Prostate gland (tissue), 2 donors: ENCODE measurements at regions not wholly inside any gene's neighbourhood (a gene's known extent, or its start where the extent isn't known, plus 50 kb on each side); places are given as distances from the start of the nearest gene placed in this dataset.

Source experiments
- DNase-seq: peaks from one replicate; pipeline ENCODE4 v3.0.0-alpha.2; 2019; ENCODE audit warnings: low spot score
- H3K27ac ChIP-seq, 2 donors: fragments of 200-600 bp; sonication (generic); 2 replicates each; pipeline ENCODE4 v1.5.1; 2017 to 2019
- H3K27me3 ChIP-seq: fragments of 200-600 bp; sonication (generic); replicated peaks from 2 replicates; pipeline ENCODE4 v1.5.1; 2019; ENCODE audit not compliant: insufficient read depth
- H3K36me3 ChIP-seq, 2 donors: fragments of 200-600 bp; sonication (generic); 1 replicate in 1 of 2; 2 replicates in 1 of 2; pipeline versions ENCODE4 v1.5.1 to v1.8.1; 2017 to 2019
- H3K4me1 ChIP-seq: fragments of 200-600 bp; sonication (generic); replicated peaks from 2 replicates; pipeline ENCODE4 v1.5.1; 2019
- H3K4me3 ChIP-seq, 2 donors: fragments of 200-600 bp; sonication (generic); 2 replicates each; pipeline ENCODE4 v1.5.1; 2017 to 2019
- H3K9me3 ChIP-seq: fragments of 200-600 bp; sonication (generic); 2 replicates; pipeline ENCODE4 v1.5.1; 2017
- CTCF ChIP-seq, 4 experiments: fragments of 200-600 bp in 2 of 4; fragments of 450-650 bp in 2 of 4; sonication (generic) in 2 of 4; IDR thresholded peaks; 1 replicate in 3 of 4; 2 replicates in 1 of 4; pipeline ENCODE4 v1.5.1; 2016 to 2019; ENCODE audit warnings: antibody characterized with exemption in 4 of 4, mild to moderate bottlenecking in 2 of 4, moderate library complexity in 2 of 4
- POLR2A ChIP-seq: fragments of 450-650 bp; IDR thresholded peaks from one replicate; pipeline ENCODE4 v1.6.1; 2016; ENCODE audit warnings: antibody characterized with exemption, mild to moderate bottlenecking
- POLR2AphosphoS5 ChIP-seq: sonication (generic); formaldehyde crosslinking; IDR thresholded peaks from one replicate; pipeline ENCODE4 v1.6.1; 2017; ENCODE audit warnings: antibody characterized with exemption
- WGBS: methylation state at CpG from one replicate; pipeline ENCODE4 v1.1.5; 2018; 5-methylcytosine and 5-hydroxymethylcytosine counted together
- intact Hi-C: fragments of 100-400 bp; cut with DNase I; formaldehyde crosslinking; loops from one replicate; pipeline ENCODE4 v1.14.2; 2022

GRCh38 chr13:105196052-105196451, 1339.4 kb downstream of the EFNB2 start:
- no peaks in the 10 kb centered on the region for H3K9me3 ChIP-seq
- intact Hi-C loops: no loop called here
- H3K4me1 ChIP-seq: no peaks in the 10 kb centered on the region
- H3K27me3 ChIP-seq: no peaks in the 10 kb centered on the region
- no peak overlapping the region for H3K27ac ChIP-seq
- no peak overlapping the region for H3K4me3 ChIP-seq
- H3K36me3 ChIP-seq: no peaks in the 10 kb centered on the region
- 69% methylated on average over 5 of the region's 5 CpGs for WGBS
- no peak for DNase-seq
- TF ChIP-seq CTCF (IDR thresholded peaks at IDR 0.05) (no peak), POLR2AphosphoS5 (no peak), POLR2A (no peak)

- intact Hi-C loops: no loop called here
- H3K4me3 ChIP-seq: no peak overlapping the region
- no peaks in the 10 kb centered on the region for H3K4me1 ChIP-seq
- whole genome bisulfite sequencing: 91% methylated on average over 5 of the region's 5 CpGs
- no peaks in the 10 kb centered on the region for H3K36me3 ChIP-seq
- no peaks in the 10 kb centered on the region for H3K9me3 ChIP-seq
- no peak overlapping the region for H3K27ac ChIP-seq
- DNase-seq: no peak
- TF ChIP-seq POLR2A (no peak), CTCF (IDR thresholded peaks at IDR 0.05) (no peak), POLR2AphosphoS5 (no peak)
- no peaks in the 10 kb centered on the region for H3K27me3 ChIP-seq
Measured at GRCh38 chr13:105193026-105193425, 1342.4 kb downstream of the EFNB2 start.

- Histone ChIP-seq H3K27me3 (no peaks in the 10 kb centered on the region), H3K4me1 (no peaks in the 10 kb centered on the region), H3K9me3 (no peaks in the 10 kb centered on the region), H3K27ac (no peak overlapping the region), H3K4me3 (no peak overlapping the region), H3K36me3 (no peaks in the 10 kb centered on the region)
- TF ChIP-seq CTCF (IDR thresholded peaks at IDR 0.05): no peak
- no peak for TF ChIP-seq POLR2A
- no peak for DNase-seq
- 86% methylated on average over 3 of the region's 3 CpGs for WGBS
- intact Hi-C loops: no loop called here
Measured at GRCh38 chr13:105184201-105184600, 1351.3 kb downstream of the EFNB2 start.

GRCh38 chr13:105177265-105177900, 1358.1 kb downstream of the EFNB2 start:
- DNase-seq: no peak
- WGBS: 92% methylated on average over 3 of the region's 3 CpGs
- intact Hi-C loops: no loop called here
- Histone ChIP-seq H3K4me1 (no peaks in the 10 kb centered on the region), H3K4me3 (no peak overlapping the region), H3K36me3 (no peaks in the 10 kb centered on the region), H3K9me3 (no peaks in the 10 kb centered on the region), H3K27me3 (no peaks in the 10 kb centered on the region), H3K27ac (no peak overlapping the region)
- TF ChIP-seq CTCF (IDR thresholded peaks at IDR 0.05): no peak
- no peak for TF ChIP-seq POLR2A
- no peak for TF ChIP-seq POLR2AphosphoS5

GRCh38 chr13:105170438-105170837, 1365.0 kb downstream of the EFNB2 start:
- H3K36me3 ChIP-seq: no peaks in the 10 kb centered on the region
- H3K27ac ChIP-seq: no peak overlapping the region
- no peaks in the 10 kb centered on the region for H3K9me3 ChIP-seq
- H3K4me3 ChIP-seq: no peak overlapping the region
- intact Hi-C loops: no loop called here
- DNase-seq: no peak
- TF ChIP-seq CTCF (IDR thresholded peaks at IDR 0.05) (no peak), POLR2A (no peak), POLR2AphosphoS5 (no peak)
- no peaks in the 10 kb centered on the region for H3K4me1 ChIP-seq
- H3K27me3 ChIP-seq: no peaks in the 10 kb centered on the region
